H1 (cell line): ENCODE measurements at regions not wholly inside any gene's neighbourhood (a gene's known extent, or its start where the extent isn't known, plus 50 kb on each side); places are given as distances from the start of the nearest gene placed in this dataset.

Experiments
- ATF2 ChIP-seq: IDR thresholded peaks from 2 replicates; pipeline ENCODE4 v1.6.1; 2012; ENCODE audit warnings: low read length, inconsistent platforms
- CBX8 ChIP-seq: fragments of 300-800, 300-1000 bp; sonication (generic); IDR thresholded peaks from 2 replicates; pipeline ENCODE4 v1.7.1; 2016; ENCODE audit warnings: low read depth, low read length, borderline replicate concordance
- NANOG ChIP-seq: IDR thresholded peaks from 2 replicates; pipeline ENCODE4 v1.6.1; 2011; ENCODE audit warnings: low read length, low read depth, mild to moderate bottlenecking, inconsistent platforms; ENCODE audit not compliant: insufficient read depth, poor library complexity, severe bottlenecking
- POLR2A ChIP-seq, 2 experiments: IDR thresholded peaks; 1 replicate in 1 of 2; 2 replicates in 1 of 2; pipeline ENCODE4 v1.6.1; 2011; ENCODE audit warnings: low read depth in 2 of 2, low read length in 2 of 2, mild to moderate bottlenecking in 2 of 2; ENCODE audit errors: control extremely low read depth in 1 of 2

- TF ChIP-seq CBX8 = no peak
- TF ChIP-seq ATF2 = no peak
- TF ChIP-seq NANOG = no peak
- no peak for TF ChIP-seq POLR2A (IDR thresholded peaks at IDR 0.05; ENCODE audit: control extremely low read depth in 1 of 2, low read depth in 2 of 2, low read length in 2 of 2)
Measured at GRCh38 chr3:159897331-159898075, 91.1 kb upstream of the IL12A start.
